HepG2 (cell line): ENCODE measurements at regions not wholly inside any gene's neighbourhood (a gene's known extent, or its start where the extent isn't known, plus 50 kb on each side); places are given as distances from the start of the nearest gene placed in this dataset.

Experiments
- ATAC-seq: fragments of 200-7000 bp; cut with Tn5 transposase; 3 replicates; pipeline ENCODE4 v1.9.1; 2020; ENCODE audit warnings: mild to moderate bottlenecking, moderate library complexity
- BruUV-seq: library from RNA; stranded (reverse); fragments of 400-500 nt; replicated peaks from 2 replicates; lab custom pipeline; 2021; lab: Mats Ljungman, UMichigan
- CTCF ChIA-PET: fragments of 300-600 bp; formaldehyde crosslinking; extraction: SDS; loops from one replicate; lab custom pipeline; 2021; ENCODE audit warnings: low total read pairs, inconsistent platforms, low intra/inter-chr PET ratio; lab: Yijun Ruan, JAX
- POLR2A ChIA-PET: fragments of 350-600 bp; sonication (Branson Sonifier 250); formaldehyde crosslinking; loops from one replicate; lab custom pipeline; 2020; ENCODE audit warnings: antibody characterized with exemption, inconsistent platforms; lab: Yijun Ruan, JAX
- DNase-seq: peaks from one replicate; pipeline ENCODE4 v3.0.0-alpha.2; 2015; ENCODE audit warnings: low spot score
- FAIRE-seq: peaks from 3 replicates; lab custom pipeline; 2011; peaks lifted over from hg19 to GRCh38; lab: Jason Lieb, UNC
- H2AFZ ChIP-seq: one replicate; pipeline ENCODE4 v1.6.1; 2011; ENCODE audit warnings: low read length, inconsistent platforms
- H3K27ac ChIP-seq: fragments of 300-600 bp; 3 replicates; pipeline ENCODE4 v1.8.0; 2011; ENCODE audit warnings: mixed run types, mild to moderate bottlenecking, mixed read lengths, low read length, inconsistent platforms; ENCODE audit not compliant: insufficient read depth; ENCODE audit errors: extremely low read length
- H3K27me3 ChIP-seq, 2 experiments: fragments of 200-600 bp in 1 of 2; 2 replicates in 1 of 2; 3 replicates in 1 of 2; pipeline versions ENCODE4 v1.6.0 to v1.8.0; 2011; ENCODE audit warnings: low read length in 2 of 2, mild to moderate bottlenecking in 2 of 2, moderate library complexity in 2 of 2, inconsistent platforms in 1 of 2; ENCODE audit not compliant: insufficient read depth in 2 of 2, control insufficient read depth in 1 of 2
- H3K36me3 ChIP-seq, 2 experiments: fragments of 200-600 bp in 1 of 2; replicated peaks in 1 of 2; 2 replicates in 1 of 2; 3 replicates in 1 of 2; pipeline versions ENCODE4 v1.5.1 to v1.8.0; 2011; ENCODE audit warnings: low read length in 2 of 2, inconsistent platforms in 1 of 2; ENCODE audit not compliant: insufficient read depth in 2 of 2, control insufficient read depth in 1 of 2
- H3K4me1 ChIP-seq: 2 replicates; pipeline ENCODE4 v1.5.1; 2012; ENCODE audit warnings: low read length, inconsistent platforms; ENCODE audit not compliant: insufficient read depth
- H3K4me2 ChIP-seq: 2 replicates; pipeline ENCODE4 v1.6.0; 2011; ENCODE audit warnings: low read depth, low read length, inconsistent platforms
- H3K4me3 ChIP-seq, 3 experiments: fragments of 200-600 bp in 1 of 3; sonication (generic), shearing (Covaris generic) in 1 of 3; replicated peaks in 1 of 3; 2 replicates each; pipeline ENCODE4 v1.5.1; 2011 to 2016; ENCODE audit warnings: low read length in 3 of 3, inconsistent platforms in 2 of 3, low read depth in 2 of 3, mild to moderate bottlenecking in 2 of 3, control low read depth in 1 of 3, mixed read lengths in 1 of 3; ENCODE audit not compliant: insufficient read depth in 1 of 3
- H3K79me2 ChIP-seq: one replicate; pipeline ENCODE4 v1.6.1; 2011; ENCODE audit warnings: low read length, inconsistent platforms; ENCODE audit not compliant: insufficient read depth
- H3K9ac ChIP-seq: 2 replicates; pipeline ENCODE4 v1.6.0; 2011; ENCODE audit warnings: mild to moderate bottlenecking, low read depth, low read length, inconsistent platforms; ENCODE audit not compliant: insufficient read depth
- H3K9me3 ChIP-seq: 2 replicates; pipeline ENCODE4 v1.5.1; 2012; ENCODE audit warnings: mild to moderate bottlenecking, low read length
- H4K20me1 ChIP-seq: 2 replicates; pipeline ENCODE4 v1.6.0; 2011; ENCODE audit warnings: inconsistent platforms, mild to moderate bottlenecking, low read length, moderate library complexity; ENCODE audit not compliant: insufficient read depth
- CAMTA2 ChIP-seq: sonication (generic); formaldehyde crosslinking; IDR thresholded peaks from 2 replicates; pipeline ENCODE4 v1.4.0; 2020; ENCODE audit warnings: mild to moderate bottlenecking, missing genetic modification reagents, borderline replicate concordance
- CSRNP1 ChIP-seq: sonication (generic); formaldehyde crosslinking; IDR thresholded peaks from 2 replicates; pipeline ENCODE4 v1.8.1; 2023; ENCODE audit warnings: mild to moderate bottlenecking, missing genetic modification reagents
- HOXD1 ChIP-seq: sonication (generic); formaldehyde crosslinking; IDR thresholded peaks from 2 replicates; pipeline ENCODE4 v1.5.0; 2020; ENCODE audit warnings: missing genetic modification reagents
- KDM2A ChIP-seq: sonication (generic); formaldehyde crosslinking; IDR thresholded peaks from 2 replicates; pipeline ENCODE4 v1.4.0; 2020; ENCODE audit warnings: low read depth, missing genetic modification reagents, borderline replicate concordance
- KLF12 ChIP-seq: sonication (generic); formaldehyde crosslinking; IDR thresholded peaks from 2 replicates; pipeline ENCODE4 v1.4.0; 2020; ENCODE audit warnings: missing genetic modification reagents, borderline replicate concordance
- RFX5 ChIP-seq: IDR thresholded peaks from 2 replicates; pipeline ENCODE4 v1.6.1; 2011; ENCODE audit warnings: low read depth, low read length, improper control_type of control experiment
- TARDBP ChIP-seq: sonication (generic); formaldehyde crosslinking; IDR thresholded peaks from 2 replicates; pipeline ENCODE4 v1.8.0; 2022; ENCODE audit warnings: mild to moderate bottlenecking, missing genetic modification reagents
- YY1 ChIP-seq: IDR thresholded peaks from 2 replicates; pipeline ENCODE4 v1.6.1; 2011; ENCODE audit warnings: low read length, low read depth, moderate library complexity, mild to moderate bottlenecking; ENCODE audit not compliant: insufficient read depth, insufficient replicate concordance
- WGBS: methylation state at CpG from one replicate; pipeline ENCODE4 v1.1.6; 2017; ENCODE audit warnings: low lambda C conversion rate; 5-methylcytosine and 5-hydroxymethylcytosine counted together
- in situ Hi-C: cut with HindIII; loops from 2 replicates; pipeline ENCODE4 v1.10.0; 2017; ENCODE audit warnings: low pct_unique_long_range_greater_than_20kb; ENCODE audit not compliant: extremely low pct_ligation_motif_present
- intact Hi-C: fragments of 100-400 bp; cut with micrococcal nuclease; formaldehyde crosslinking; loops from one replicate; pipeline ENCODE4 v1.10.0; 2022; ENCODE audit not compliant: unreplicated experiment

- H3K79me2 ChIP-seq, result no peaks in the 10 kb centered on the region
- BruUV-seq, result no TSS peak
- TF ChIP-seq KLF12 (no peak), CAMTA2 (no peak)
- H3K4me1 ChIP-seq, result no peaks in the 10 kb centered on the region
- no peak overlapping the region for H3K4me3 ChIP-seq
- no peak overlapping the region for H3K4me2 ChIP-seq
- no peaks in the 10 kb centered on the region; the same call in 1 of the 2 replicates for H3K9me3 ChIP-seq
- H2AFZ ChIP-seq, result no peak overlapping the region
- no peak for ATAC-seq
- H3K9ac ChIP-seq, result no peak overlapping the region
- no peak for FAIRE-seq
- no peak for DNase-seq
- CTCF ChIA-PET, result no interaction called here
- H3K36me3 ChIP-seq, result no peaks in the 10 kb centered on the region
- POLR2A ChIA-PET, result no interaction called here
- no peaks in the 10 kb centered on the region for H4K20me1 ChIP-seq
- 8% methylated on average over 4 of the region's 5 CpGs for WGBS
- H3K27ac ChIP-seq, result no peak overlapping the region
- H3K27me3 ChIP-seq, result no peaks in the 10 kb centered on the region
- in situ Hi-C loops (no loop called here), intact Hi-C loops (no loop called here)
These were observed 206.7 kb downstream of the SNX19 start for GRCh38 chr11:130709531-130709930.

DNA sequence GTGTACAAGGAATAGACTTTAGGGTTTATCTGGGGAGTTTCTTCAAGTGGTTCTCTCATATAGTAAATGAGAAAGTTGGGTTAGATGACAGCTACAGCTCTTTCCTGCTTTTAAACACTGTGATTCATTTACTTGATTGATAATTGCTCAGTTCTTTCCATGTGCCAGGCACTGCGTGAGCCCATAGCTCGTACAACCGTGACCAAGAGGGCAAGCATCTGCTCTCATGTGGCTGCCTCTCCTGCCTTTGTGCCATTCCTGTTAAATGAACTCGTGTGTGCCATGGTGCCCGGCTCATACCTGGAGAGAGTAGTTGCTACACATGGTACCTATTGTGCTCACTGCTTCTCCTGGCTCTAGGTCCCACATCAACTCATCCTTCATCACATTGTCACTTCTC, 206.3 kb downstream of the SNX19 start:
- Histone ChIP-seq H4K20me1 (no peaks in the 10 kb centered on the region), H3K79me2 (no peaks in the 10 kb centered on the region), H3K4me1 (no peaks in the 10 kb centered on the region), H3K27me3 (no peaks in the 10 kb centered on the region), H3K9me3 (no peaks in the 10 kb centered on the region; the same call in 1 of the 2 replicates), H3K27ac (no peak overlapping the region), H3K4me2 (no peak overlapping the region), H3K36me3 (no peaks in the 10 kb centered on the region), H3K4me3 (no peak overlapping the region), H2AFZ (no peak overlapping the region), H3K9ac (no peak overlapping the region)
- CTCF ChIA-PET, result no interaction called here
- POLR2A ChIA-PET, result no interaction called here
- WGBS, result 14% methylated on average over 5 of the region's 5 CpGs
- no TSS peak for BruUV-seq
- in situ Hi-C loops (no loop called here), intact Hi-C loops (no loop called here)
- no peak for FAIRE-seq
- DNase-seq, result no peak
- no peak for TF ChIP-seq KDM2A (CRISPR knock-in tag)
- TF ChIP-seq YY1, result no peak
- no peak for TF ChIP-seq CSRNP1 (CRISPR knock-in tag)
- no peak for TF ChIP-seq TARDBP
- no peak for TF ChIP-seq RFX5
- no peak for TF ChIP-seq HOXD1 (CRISPR knock-in tag)
- ATAC-seq, result no peak
